HG03139 (cell line): ENCODE measurements at regions not wholly inside any gene's neighbourhood (a gene's known extent, or its start where the extent isn't known, plus 50 kb on each side); places are given as distances from the start of the nearest gene placed in this dataset.
"Not testable (repeated sequence)": the region's sequence is repeated elsewhere in the genome, so short reads cannot be mapped to it uniquely, and the experiment has no call there.

Experiments used
- ATAC-seq: cut with Tn5 transposase; IDR thresholded peaks from one replicate; pipeline ENCODE4 v1.9.1; 2021; ENCODE audit not compliant: unreplicated experiment

DNA sequence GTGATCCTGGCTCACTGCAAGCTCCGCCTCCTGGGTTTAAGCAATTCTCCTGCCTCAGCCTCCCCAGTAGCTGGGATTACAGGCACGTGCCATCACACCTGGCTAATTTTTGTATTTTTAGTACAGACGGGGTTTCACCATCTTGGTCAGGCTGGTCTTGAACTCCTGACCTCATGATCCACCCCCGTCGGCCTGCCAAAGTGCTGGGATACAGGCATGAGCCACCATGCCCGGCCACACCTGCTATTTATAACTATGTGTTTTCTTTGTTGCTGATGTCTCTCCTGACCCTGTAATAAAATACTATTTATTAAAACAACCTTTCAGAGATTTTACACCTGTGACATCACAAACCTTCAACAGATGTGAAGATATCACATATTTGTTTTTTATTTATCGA lies 736.5 kb upstream of the PCDH15 start:
- not testable (repeated sequence) for ATAC-seq

DNA sequence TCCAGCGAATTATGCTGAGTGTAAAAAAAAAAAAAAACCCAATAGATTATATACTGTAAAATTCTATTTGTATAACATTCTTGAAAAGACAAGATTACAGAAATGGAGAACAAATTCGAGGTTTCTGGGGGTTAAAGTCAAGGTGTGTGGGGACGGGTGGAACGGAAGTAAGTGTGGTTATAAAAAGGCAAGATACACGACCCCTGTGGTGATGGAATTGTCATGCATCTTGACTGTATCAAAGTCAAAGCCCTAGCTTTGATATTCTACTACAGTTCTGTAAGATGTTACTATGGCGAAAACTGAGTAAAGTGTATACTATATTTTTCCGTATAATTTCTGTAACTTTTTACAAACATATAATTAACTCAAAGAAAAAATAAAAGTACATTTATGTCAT lies 718.2 kb upstream of the PCDH15 start:
- no peak for ATAC-seq

DNA sequence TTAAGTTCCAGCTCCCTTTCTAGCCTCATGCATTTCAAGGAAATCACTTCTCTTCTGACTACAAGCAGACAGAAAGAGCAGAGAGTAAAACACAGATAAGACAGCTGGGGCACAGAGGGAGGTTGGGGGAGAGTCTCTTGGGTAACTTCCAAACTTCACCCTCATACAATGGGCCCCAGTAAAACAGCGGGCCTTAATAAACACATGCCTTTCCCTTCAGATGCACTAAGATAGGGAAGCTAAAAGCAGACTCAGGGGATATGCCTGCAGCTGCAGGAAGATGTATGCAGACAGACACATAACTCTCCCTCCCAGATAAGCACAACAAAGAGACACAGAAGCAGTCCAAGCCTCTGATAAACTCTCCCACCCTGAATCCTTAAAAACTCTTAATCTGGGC lies 717.4 kb upstream of the PCDH15 start:
- ATAC-seq: not testable (repeated sequence)

DNA sequence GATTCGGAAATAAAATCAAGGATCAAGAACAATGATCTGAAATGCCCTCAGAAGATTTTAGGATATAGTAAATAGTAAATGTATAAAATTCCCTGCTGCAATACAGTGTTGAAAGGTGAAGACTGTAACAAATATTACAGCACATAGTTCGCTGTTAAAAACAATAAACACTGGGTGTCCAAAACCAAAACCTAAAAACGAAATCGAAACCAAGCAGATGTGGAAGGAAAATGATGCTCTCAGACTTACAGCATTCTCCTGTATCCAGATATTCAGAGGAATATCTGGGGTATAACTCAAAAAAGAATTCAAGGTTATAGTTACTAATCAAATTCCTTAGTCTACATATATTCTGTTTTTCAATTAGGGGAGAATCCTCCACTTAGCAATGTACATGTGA lies 708.1 kb upstream of the PCDH15 start:
- ATAC-seq: no peak

DNA sequence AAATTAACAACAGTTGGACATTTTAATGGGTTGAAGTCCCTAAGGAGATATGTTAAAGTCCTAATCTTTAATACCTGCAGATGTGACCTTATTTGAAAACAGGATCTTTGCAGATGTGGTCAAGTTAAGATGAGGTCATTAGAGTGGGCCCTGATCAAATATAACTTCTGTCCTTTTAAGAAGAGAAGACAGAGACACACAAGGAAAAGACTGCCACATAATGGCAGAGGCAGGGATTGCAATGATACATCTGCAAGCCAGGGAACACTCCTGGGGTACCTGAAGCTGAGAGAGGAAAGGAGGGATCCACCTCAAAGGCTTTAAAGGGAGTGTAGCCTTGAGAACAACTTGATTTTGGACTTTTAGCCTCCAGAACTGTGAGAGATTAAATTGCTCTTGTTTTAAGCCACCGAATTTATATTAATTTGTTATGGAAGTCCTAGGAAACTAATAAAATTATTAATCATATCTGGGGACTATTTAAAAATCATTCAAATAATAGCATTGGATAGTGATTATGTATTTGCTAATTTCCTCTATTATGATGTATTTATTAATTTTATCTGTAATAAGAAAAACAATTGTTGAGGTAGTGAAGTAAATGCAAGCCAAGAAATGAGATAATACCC lies 700.0 kb upstream of the PCDH15 start:
- ATAC-seq: peak; percentile 73

DNA sequence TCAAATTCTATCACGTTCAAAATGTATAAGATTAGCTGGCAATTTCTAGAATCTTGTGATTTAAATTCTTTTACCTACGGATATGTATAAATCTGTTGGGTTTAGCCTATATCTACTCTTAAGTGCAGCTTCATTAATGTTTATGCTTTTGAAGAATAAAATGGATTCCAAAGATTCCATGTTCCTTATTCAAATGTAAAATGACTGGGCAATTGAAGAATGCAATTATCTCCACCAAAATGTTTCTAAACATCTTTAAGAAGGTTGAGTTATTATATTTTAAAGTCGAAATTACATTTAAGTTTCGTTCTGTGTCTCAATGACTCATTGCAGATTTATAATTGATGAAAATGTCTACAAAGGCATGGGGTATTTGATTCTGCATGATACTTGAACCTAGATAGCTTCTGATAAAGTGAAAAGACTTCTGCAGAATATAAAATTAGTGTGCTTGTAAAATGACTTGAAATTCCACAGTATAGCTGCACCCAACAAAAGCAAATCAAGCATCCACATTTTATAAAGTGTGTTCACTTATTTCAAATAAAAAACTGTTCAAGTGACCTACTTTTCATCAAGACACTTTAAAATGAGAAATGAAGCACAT lies 697.0 kb upstream of the PCDH15 start:
- no peak for ATAC-seq

DNA sequence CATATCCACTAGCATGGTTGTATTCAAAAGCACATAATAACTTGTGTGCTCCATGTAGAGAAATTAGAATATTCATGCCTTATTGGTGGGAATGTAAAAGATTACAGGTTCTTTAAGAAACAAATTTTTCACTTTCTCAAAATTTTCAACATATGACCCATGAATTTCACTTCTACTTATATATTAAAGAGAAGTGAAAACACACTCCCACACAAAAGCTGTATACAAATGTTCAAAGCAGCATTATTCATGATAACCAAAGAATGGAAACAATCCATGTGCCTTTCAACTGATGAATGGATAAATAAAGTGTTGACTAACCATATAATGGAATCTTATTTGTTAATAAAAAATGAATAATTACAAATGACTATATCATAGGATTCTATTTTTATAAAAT lies 694.5 kb upstream of the PCDH15 start:
- ATAC-seq: no peak

DNA sequence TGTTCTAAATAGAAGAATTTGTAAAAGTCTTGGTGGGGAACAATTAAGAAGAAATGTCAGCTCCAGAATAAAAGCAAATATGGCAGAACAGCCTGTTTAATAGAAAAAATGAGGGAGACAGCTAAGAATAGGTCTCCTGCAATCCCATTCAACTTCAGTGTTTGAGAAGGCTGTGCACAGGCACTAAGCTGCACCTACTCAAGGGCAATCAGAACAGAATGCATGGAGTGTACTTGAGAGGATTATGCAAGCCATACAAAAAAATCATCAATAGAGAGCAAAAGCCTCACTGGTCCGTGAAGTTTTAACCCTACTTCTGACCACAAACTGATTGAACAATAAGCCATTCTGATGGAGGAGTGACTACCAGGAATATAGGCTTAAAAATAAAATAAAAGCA lies 690.7 kb upstream of the PCDH15 start:
- no peak for ATAC-seq

DNA sequence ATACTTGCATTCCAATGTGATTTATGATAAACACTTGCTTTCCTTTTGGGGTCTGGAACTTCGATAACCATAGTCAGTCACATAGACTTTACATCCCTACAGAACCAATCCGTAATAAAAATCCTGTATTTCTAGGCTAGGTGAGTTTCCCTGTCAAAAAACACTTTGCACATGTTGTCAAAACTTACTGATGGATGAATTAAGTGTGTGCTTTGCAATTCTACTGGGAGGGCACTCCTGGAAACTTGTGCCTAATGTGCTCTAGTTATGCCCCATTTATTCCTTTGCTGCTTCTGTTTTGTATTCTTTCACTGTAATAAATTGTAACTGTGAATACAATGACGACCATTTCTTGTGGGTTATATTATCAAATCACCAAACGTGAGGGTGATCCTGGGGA lies 684.8 kb upstream of the PCDH15 start:
- no peak for ATAC-seq

DNA sequence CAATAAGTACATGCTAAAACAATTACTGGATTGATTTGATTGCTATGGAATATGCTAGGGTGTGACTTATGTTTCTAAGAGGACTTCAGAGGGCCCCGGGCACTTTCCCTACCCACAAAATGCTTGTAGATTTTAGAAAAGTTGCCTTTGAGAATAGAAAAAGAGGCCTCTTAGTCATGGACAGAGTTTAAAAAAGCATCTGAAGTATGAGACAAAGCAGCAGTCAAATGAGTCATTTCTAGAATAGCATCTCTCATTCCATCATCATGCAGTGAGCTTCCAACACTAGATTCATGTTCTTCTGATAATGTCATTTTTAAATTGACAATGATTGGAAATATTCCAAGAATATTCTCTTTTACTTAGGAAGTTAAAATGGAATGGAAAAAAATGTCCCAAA lies 675.1 kb upstream of the PCDH15 start:
- no peak for ATAC-seq

DNA sequence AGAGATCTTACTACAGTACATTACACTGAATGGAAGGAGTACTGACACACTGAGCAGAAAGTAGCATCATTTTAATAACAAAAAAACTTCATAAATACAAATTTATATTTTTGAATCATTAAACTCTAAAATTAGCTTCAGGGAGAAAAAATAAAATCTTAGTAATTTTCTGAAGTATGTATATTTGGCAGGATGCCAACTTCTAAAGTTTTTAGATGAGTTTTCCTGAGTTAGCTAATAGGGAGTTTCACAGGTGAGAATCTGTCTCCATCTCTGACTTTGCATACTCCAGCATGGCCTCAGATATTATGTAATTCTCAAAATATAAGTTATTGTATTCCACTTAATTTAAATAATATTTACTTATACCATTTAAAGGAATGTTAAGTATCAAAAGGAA lies 673.2 kb upstream of the PCDH15 start:
- ATAC-seq: no peak

DNA sequence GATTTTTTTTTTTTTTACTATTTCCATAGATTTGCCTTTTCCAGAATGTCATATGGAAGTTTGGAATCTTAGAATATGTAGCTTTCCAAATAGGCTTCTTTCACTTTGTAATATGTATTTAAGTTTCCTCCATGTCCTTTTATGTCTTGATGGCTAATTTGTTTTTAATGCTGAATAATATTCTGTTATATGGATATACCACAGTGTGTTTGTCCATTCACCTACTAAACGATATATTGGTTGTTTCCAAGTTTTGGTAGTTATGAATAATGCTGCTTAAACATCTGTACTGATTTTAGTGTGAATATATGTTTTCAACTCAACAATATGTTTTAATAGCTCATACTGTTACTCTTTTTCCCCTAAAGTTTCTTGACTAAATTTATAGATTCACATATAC lies 669.8 kb upstream of the PCDH15 start:
- ATAC-seq: no peak

DNA sequence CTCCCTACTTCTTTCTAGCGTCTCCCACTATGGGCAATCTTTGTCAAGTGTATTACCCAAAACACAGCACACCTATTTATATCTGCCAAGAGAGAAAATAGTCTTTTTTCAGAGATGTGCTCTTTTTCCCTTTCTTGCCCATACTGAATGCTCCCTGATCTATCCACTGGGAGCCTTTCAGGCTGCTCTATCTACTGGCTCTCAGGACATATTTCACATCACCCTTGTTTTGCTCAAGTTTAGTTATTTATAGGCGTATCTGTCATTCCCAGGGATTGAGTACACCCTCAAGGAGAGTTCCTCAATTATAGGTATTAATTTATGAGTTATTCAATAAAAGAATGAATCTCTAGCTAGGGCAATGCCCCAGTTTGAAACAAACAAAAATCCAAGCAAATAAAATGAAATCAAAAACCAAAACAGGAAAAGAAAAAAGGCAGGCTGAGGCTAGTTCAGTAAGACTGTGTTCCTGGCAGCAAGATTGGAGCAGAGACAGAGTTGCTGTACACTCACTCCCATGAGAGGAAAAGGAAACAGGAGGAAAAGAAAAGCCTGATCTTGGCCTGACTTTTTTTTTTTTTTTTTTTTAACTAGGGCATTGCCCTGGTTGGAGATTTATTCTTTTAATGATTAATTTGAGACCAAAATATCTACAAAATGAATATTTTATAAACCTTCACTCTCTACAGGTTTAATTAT lies 665.9 kb upstream of the PCDH15 start:
- no peak for ATAC-seq

DNA sequence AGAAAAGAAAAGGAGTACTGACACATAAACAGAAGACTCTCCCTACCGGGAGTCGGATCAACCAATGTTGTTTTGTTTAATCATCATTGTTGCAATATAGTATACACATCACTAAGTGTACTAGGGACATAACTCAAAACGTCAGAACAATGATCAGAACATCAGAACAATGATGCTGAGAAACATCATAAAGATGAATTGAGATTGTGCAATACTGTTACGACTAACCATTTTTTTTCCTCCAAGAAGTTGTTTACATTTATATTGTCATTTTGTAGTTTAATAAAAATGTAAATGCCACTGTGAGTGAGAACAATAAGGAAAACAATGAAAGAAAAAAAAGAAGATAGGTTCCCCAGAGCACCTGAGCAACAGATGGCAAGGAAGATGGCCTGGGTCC lies 663.1 kb upstream of the PCDH15 start:
- no peak for ATAC-seq

DNA sequence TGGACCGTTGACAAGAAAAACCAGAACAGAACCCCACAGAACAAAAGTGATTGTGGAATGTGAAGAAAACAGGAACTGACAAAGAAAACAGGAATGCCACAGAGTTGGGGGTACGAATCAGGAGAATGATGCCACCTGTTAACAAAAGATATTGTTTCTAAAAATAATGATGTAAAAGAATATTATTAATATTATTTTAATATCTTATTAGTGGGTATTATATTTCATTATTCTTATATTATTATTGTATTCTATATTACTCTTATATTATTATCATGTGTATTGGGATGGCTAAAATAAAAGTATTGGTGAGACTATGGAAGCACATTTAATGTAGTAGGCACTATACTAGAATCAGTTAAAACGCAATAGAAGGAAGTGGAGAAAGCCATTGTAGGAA lies 659.0 kb upstream of the PCDH15 start:
- no peak for ATAC-seq

DNA sequence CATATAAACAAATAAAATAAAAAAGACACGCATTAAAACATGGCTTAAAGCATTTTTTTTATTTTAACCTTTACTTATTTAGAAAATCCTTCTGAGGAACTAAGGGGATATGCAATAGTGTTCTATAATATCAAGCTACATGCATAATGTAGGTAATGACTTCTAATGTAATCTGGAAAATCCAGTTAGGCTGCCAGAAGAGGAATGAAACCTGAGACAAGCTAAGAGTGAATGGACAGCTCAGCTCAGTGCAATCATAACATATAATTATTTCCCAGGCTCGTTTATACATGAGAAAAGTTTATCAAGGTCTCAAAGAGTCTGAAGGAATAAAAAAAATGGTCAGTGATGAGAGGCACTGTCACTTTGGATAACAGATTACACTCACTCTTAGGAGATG lies 649.0 kb upstream of the PCDH15 start:
- ATAC-seq: no peak

DNA sequence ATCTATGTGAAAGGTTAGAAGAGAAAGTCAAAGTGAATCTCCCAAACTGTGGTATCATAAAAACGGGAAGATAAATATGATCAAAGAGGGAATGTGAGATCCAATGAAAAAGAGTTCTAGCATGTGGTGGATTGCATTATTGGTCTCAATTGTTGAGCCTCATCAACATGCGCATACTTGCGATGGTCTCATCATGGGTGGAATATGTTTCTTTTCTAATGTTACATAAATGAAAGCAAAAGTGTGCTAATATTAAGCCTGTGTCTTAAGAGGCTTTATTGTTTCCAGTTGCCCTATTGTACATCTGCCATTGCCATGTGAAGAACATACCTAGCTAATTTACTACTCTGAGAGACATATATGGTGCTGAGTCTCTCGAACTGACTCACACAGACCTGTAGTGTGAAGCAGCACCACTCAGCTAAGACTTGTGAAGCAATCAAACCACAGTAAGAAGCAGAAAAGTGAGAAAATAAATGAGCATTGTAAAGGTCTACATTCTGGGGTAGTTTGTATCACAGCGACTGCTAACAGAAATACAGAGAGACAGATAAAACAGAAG lies 645.5 kb upstream of the PCDH15 start:
- no peak for ATAC-seq

DNA sequence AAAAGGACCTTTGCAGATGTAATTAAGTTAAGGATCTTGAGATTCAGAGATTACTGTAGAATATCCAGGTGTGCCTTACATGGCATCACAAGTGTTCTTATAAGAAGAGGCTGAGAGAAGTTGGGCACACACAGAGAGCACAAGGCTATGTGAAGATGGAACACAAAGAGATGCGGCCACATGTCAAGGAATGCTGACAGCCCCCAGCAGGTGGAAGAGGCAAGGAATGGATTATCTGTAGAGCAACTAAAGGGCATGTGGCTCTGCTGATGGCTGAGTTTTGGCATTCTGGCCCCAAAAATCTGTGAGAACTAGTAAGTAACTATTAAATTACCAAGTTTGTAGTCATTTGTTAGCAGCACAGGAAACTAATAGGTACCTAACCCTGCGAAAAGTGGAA lies 640.7 kb upstream of the PCDH15 start:
- no peak for ATAC-seq

DNA sequence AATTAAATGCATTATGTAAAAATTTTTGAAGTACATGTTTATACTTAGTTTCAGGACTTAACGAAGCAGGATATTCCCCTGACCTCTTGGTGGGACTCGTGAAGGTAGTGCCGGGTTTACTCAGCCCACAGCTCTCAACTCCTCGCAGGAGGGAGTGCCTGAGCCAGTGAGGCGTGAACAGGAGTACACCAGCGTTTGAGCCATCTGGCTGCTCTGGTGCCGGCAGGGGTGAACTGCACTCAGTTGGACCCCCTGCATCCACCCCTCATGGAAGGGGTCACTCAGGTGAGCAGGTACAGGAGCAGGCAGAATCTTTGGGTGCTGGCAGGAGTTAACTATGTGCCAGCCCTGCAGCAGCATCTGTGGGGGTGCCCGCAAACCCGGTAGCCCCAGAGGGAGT lies 625.1 kb upstream of the PCDH15 start:
- ATAC-seq: no peak

DNA sequence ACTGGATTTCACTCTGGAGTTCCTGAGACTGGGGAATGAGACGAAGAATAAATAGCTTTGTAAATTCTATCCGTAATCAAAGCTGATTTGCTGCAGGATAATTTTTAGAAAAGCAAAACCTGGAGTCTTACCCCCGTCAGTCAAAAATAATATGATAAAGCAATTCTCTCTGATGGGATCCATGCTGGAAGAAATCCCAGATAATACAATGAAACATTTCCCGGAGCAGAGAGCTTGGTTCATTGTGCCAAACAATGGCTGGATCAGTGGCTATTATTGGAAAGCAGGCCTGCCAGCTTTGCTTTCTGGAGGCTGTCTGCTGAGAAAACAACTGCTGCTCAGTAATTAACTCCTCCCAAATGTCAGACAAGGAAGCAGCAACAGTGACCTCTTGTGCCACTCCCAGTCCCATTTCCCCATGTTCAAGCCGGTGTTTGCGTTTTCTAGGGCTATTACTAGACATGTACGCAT lies 609.4 kb upstream of the PCDH15 start:
- no peak for ATAC-seq

DNA sequence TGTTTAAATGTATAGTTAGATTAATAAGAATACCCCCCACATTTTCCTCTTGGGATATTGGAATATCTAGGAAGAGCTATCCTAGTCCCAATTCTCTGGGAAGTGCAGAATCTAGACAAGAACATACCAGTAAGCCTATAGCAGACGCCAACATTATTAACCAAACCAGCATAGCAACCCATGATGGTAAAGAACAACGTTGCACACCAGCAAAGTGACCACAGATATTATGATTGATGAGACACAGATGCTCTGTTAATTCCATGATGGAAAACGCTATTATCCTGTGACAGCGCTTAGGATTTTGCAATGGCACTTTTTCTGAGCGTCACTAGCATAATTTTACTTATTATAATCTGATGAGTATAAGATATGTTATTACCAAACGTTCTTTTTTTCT lies 603.1 kb upstream of the PCDH15 start:
- ATAC-seq: no peak
